ENCODE measurements at regions not wholly inside any gene's neighbourhood (a gene's known extent, or its start where the extent isn't known, plus 50 kb on each side); places are given as distances from the start of the nearest gene placed in this dataset.

GRCh38 chr7:53609185-53609584, 573.8 kb downstream of the POM121L12 start:
- TF ChIP-seq CTCF (IDR thresholded peaks at IDR 0.05; ENCODE audit: low read depth, low read length, poor library complexity, severe bottlenecking) (no peak), EZH2phosphoT487 (IDR thresholded peaks at IDR 0.05; ENCODE audit: borderline replicate concordance, low read length) (no peak)

All from DOHH2 (cell line).